Bronchial epithelial cell (primary cell): ENCODE measurements at regions not wholly inside any gene's neighbourhood (a gene's known extent, or its start where the extent isn't known, plus 50 kb on each side); places are given as distances from the start of the nearest gene placed in this dataset.

ENCODE experiments used
- DNase-seq: peaks from one replicate; pipeline ENCODE4 v3.0.0-alpha.2; 2010; ENCODE audit warnings: low read depth
- FAIRE-seq: peaks from 2 replicates; lab custom pipeline; 2011; peaks lifted over from hg19 to GRCh38; lab: Jason Lieb, UNC
- H3K27me3 ChIP-seq: 2 replicates; pipeline ENCODE4 v1.5.1; 2011; ENCODE audit warnings: low read length; ENCODE audit not compliant: control insufficient read depth, insufficient read depth
- H3K36me3 ChIP-seq: 2 replicates; pipeline ENCODE4 v1.5.1; 2011; ENCODE audit warnings: low read length; ENCODE audit not compliant: control insufficient read depth, insufficient read depth
- H3K4me3 ChIP-seq: 2 replicates; pipeline ENCODE4 v1.5.1; 2011; ENCODE audit warnings: mild to moderate bottlenecking, low read depth, low read length, control low read depth
- TF ChIP-seq, protein P1 (sequence below): IDR thresholded peaks from 2 replicates; pipeline ENCODE4 v1.5.1; 2011; ENCODE audit warnings: mild to moderate bottlenecking, moderate library complexity, low read length, control low read depth, inconsistent platforms; ENCODE audit not compliant: insufficient read depth, severe bottlenecking

DNA sequence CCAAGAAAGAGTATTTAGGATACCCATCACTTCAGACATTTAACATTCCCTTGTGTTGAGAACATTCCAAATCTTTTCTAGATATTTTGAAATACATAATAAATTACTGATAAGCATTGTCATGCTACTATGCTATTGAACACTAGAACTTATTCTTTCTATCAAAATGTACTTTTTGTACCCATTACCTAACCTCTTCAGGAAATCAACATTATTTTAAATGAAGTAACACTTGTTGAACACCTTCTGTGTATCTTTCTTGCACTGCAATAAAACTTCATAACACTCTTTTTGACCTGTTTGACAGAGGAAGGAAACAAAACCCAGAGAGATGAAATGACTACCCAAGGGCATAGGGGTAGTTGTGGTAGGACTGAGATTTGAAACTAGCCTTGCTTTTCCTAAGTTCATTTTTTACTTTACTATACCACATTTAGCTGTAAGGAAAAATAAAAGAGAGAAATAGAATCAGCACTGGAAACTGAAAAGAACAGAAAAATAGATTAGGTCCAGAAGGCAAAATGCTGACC, 99.4 kb downstream of the UCHL5 start:
- Histone ChIP-seq H3K36me3 (no peaks in the 10 kb centered on the region), H3K4me3 (no peak overlapping the region), H3K27me3 (no peaks in the 10 kb centered on the region)
- DNase-seq (no peak), FAIRE-seq (no peak)
- TF ChIP-seq, protein P1, sequence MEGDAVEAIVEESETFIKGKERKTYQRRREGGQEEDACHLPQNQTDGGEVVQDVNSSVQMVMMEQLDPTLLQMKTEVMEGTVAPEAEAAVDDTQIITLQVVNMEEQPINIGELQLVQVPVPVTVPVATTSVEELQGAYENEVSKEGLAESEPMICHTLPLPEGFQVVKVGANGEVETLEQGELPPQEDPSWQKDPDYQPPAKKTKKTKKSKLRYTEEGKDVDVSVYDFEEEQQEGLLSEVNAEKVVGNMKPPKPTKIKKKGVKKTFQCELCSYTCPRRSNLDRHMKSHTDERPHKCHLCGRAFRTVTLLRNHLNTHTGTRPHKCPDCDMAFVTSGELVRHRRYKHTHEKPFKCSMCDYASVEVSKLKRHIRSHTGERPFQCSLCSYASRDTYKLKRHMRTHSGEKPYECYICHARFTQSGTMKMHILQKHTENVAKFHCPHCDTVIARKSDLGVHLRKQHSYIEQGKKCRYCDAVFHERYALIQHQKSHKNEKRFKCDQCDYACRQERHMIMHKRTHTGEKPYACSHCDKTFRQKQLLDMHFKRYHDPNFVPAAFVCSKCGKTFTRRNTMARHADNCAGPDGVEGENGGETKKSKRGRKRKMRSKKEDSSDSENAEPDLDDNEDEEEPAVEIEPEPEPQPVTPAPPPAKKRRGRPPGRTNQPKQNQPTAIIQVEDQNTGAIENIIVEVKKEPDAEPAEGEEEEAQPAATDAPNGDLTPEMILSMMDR, result no peak
